NCI-H1694 treated with DMSO at 0.1 percent for 48 hours (cell line): ENCODE measurements at regions not wholly inside any gene's neighbourhood (a gene's known extent, or its start where the extent isn't known, plus 50 kb on each side); places are given as distances from the start of the nearest gene placed in this dataset.
"Not testable (repeated sequence)": the region's sequence is repeated elsewhere in the genome, so short reads cannot be mapped to it uniquely, and the experiment has no call there.

Source experiments
- DNase-seq: peaks from one replicate; lab custom pipeline; 2025; lab: John Stamatoyannopoulos, UW

DNA sequence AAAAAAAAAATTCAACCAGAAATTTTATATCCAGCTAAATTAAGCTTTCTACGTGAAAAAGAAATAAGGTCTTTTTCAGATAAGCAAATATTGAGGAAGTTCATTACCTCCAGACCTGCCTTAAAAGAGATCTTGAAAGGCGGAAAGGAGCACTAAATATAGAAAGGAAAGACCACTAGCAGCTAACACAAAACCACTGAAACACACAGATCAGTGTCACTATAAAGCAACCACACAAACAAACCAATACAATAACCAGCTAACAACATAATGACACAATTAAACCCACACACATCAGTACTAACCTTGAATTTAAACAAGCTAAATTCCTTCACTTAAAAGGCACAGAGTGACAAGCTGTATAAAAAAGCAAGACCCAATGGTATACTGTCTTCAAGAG, 958.3 kb downstream of the TSN start:
- DNase-seq, result no peak

DNA sequence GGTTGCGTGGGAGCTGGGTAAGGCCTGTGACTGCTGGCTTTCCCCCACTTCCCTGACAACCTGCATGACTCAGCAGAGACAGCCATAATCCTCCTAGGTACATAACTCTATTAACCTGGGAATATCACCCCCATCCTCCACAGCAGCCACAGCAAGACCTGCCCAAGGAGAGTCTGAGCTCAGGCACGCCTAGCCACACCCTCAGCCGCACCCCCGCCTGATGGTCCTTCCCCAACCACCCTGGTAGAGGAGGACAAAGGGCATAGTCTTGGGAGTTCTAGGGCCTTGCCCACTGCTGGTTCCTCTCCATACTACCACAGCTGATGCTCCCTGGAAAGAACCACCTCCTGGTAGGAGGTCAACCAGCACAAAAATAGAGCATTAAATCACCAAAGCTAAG, 965.4 kb downstream of the TSN start:
- not testable (repeated sequence) for DNase-seq

DNA sequence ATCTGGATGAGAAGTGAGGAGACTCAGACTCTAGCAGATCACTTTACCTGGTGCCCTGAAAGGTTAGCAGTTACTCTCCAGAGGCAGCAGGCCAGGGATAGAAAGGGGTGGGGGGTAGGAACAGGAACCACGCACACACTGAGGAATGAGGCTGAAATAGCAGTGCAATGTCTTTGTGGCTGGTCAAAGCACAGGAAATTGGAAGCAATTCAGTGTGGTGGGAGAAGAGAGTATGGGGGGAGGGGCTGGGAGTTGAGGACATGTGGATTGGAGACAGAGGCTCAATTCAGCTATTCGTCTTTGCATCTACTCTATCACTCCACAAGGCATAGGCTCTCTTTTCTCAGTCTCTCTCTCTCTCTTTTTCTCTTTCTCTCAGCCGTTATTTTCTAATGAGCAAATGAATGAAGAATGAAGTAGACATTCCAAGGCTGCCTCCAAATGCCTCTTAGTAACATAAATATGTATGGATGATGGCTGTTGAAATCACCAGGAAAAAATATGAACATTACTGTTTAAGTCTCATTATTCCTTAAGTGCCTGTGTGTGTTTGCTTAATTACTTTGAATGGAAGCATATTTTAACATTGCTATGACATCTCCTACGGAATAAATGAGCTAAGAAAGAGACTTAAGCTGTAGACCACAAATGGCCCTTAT, 979.4 kb downstream of the TSN start:
- DNase-seq, result no peak

DNA sequence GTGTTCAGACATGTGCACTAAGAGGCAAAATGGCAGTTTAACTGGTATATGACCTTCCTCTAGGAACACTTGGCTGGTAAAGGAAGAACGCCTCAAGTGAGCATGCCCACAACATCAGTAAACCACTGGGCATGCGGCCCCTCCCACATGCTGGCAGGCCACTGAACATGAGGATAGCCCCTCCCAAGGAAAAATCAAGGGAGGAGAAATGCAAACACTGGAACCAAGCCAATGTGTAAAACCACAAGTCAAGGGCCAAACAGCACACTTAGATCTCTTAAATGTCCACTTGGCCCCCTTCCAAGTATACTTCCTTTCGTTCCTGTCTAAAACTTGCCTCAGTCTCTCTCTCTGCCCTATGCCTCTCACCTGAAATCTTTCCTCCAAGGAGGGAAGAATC, 980.8 kb downstream of the TSN start:
- DNase-seq, result no peak

DNA sequence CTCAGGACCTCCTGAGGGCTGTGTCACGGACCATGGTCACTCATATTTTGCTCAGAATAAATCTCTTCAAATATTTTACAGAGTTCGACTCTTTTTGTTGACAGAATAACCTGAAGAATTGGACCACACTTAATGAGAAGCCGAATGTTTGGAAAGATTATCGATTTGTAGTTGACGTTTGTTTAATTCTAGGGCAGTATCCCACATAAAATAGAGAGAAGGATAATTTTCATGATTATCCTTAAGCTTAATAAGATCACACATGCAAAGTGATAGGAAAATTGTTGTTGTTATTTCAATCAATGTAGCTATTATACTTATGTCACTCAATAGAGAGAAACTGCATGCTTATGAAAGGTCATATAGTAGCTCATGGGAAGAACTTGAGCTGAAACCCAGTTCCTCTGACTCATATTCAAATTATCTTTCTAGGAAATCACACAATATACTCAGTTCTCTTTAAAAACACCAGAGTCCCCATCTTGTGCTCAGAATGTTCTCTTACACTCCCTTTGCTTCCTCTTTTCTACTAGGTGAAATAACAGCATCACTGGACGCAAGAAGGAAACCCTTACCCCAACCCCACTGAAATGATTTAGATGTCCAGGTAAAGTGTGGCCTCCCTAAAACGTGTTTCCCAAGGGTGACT, 982.1 kb downstream of the TSN start:
- no peak for DNase-seq

DNA sequence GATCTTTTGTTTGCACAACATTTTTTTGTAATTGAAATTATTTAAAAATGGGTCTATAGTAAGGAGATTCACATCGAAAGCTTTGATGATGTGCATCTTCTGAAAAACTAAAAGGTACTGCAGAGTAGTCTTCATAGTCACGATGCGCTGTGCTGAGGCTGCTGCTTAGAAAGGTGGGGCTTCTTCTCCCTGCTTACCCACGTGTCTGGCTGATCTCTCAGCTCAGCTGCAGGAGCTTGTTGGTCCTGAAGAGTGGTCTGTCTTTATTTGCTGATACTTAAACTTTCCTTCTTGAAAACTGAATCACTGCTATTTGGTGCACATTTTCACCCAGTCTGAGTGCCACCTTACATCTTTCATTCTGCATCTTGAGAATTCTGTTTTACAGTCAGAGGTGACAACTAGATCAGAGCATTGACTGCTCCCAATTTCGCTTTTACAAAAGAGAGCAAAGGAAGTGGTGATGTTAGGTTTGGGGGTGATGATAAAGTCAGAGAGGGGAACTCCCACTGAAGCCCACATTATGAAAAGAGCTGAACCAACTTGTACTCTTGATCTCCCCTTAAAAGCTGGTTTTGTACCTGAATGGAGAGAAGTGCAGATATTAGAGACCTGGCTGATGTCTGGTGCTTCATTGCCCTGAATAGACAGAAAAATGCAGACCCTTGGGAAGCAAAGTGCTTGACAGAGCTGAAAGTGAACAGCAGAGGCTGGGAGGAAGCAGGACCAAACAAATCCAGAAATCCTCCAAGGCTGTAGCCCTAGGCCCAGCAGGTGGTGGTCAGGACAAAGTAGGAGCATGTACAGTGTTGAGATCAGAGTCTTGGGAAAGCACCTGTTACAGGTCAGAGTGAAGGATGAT, 984.5 kb downstream of the TSN start:
- no peak for DNase-seq

DNA sequence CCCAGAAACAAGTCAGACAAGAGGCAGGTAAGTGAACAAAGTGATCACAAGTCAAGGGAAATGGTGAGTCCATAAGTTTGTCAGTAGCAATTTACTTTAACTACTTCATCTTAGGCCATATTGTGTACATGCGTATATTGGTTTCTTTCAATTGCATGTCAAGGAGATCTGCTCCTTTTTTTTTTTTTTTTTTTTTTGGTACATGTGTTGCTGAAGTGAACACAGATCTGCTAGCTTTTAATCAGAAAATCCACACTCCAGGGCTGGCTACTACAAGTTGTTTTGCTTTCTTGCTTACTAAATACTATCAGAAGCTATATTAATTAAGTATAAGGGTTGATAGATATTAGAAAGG, 985.1 kb downstream of the TSN start:
- no peak for DNase-seq

DNA sequence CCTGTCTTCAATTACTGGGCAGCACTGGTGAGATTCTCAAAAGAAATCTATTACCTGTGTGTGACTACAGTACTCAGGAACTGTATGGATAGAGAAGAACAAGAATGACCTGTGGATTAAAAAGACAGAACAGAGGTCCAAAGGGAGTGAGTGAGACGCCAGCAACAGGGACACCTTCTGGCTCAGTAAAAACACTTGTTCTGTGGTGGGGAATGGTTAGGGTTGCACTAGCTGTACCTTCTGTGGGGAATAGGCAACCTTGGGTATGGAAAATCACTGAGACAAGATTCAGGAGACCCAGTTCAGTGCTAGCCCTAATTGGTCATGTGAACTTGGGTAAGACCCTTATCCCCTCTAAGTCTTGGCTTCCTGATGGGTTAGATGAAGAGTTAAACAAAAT, 986.0 kb downstream of the TSN start:
- no peak for DNase-seq

DNA sequence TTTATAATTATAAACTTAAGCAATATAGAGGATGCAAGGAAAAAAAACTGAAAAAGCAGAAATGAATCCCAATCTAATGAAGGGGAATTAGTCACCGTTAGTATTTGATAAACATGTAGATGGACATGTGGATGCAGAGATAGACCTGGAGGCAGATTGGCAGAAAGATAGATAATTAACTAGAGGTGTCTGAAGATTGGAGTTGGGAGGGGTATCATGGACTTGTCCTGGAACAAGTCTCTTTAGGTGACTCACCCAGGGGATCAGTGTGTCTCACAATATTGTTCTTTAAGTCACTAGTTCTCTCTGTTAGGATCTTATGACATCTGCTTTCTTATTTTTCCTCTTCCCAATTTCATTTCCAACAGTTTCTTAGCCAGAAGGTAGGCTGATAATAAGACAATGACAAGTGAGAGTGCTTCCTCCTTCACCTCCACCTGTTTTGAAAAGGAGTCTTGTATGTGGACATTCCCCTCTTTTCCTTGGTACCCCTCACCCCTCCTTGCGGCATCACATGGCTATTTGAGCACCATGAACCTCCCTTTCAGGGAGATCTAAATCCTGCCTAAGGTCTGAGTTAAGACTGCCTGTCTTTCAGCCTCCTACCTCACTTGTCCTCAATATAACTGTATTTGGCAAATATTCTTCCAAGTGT, 987.7 kb downstream of the TSN start:
- DNase-seq, result no peak

DNA sequence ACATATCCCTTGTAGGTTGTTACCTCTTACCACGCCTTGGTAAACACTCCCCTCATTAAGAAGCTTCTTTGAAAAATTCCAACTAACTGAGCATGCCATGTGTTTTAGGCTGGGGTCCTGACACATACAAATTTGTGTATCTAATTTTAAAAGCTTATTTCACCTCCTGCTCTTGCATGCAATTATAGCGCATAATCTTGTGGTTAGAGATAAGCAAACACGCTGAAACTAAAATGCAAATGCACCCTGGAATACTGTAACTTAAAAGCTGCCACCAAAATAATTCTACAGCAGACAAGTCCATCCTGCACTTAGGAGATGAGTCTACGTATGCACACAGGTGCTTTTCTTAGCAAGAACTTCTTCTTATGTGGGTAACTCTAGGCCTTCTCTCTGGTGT, 990.2 kb downstream of the TSN start:
- no peak for DNase-seq

DNA sequence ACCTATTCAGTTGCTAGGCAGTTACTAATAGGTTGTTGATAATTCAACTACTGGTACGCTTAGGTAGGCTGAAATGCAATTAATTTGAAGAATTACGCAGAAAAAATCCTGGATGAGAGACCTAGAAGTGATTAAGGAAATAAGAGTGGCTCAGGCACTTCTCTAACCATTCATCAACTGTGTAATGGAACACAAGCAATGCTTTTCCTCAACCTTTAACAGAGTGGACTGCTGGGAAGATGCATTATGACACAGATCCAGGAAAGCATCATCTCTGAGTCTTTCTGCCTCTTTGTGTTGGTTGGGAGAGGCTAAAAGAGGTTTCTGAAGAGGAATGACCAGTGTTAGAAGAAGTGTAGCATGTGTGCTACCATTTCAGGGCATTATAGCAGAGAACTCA, 992.2 kb downstream of the TSN start:
- DNase-seq, result no peak

DNA sequence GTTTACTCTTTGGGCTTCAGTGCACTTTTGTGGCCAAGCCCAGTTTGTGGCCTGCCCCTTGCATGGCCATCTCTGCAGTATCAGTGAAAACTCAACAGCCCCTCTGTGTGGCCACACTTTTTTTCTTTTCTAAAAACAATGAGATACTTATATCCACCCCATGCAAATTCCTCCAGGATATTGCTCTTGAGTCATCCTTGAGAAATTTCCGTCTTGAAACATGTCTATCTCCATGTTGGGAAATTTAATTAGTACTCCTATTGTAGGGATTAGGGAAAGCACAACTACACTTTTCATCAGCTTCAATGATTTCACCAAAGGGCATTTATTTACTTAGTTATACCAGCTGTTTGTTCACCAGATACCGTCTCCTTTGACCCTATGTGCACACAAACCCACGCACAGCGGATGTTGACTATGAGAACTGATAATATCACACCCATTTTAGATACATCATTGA, 993.1 kb downstream of the TSN start:
- DNase-seq, result no peak

DNA sequence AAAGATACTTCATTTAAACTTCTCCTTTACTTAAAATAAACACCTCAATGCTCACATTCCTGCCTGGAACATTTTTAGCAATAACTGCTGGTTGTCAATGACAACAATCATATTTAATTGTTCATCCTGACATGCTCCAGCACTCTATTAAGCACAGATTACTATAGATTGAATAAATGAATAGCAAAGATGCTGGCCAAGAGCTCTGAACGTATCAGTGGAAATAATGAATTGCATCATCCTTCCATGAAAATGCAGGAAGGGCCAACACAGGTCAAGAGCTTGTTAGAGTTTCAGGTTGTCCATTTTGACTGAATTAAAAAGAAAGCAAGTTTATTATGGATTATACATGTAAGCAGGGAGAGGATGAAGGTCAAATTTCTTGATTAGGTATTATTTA, 994.0 kb downstream of the TSN start:
- DNase-seq, result no peak

DNA sequence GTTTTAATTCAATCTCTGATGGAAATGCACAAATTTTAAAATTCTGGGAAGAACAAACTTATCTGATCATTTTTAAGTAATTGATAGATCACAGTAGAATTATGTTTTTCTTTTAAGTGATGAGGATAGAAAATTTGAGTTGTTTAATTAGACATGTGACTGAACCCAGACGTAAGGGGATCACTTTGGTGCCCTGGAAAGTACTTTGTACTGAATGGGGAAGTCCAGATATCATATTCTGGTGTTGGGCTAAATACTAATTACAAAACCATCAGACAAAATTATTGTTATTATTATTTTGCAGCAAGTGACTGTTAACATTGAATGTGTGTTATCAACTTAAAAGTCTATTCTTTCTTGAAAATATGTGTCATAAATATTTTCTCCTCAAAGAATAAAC, 994.6 kb downstream of the TSN start:
- DNase-seq, result no peak

DNA sequence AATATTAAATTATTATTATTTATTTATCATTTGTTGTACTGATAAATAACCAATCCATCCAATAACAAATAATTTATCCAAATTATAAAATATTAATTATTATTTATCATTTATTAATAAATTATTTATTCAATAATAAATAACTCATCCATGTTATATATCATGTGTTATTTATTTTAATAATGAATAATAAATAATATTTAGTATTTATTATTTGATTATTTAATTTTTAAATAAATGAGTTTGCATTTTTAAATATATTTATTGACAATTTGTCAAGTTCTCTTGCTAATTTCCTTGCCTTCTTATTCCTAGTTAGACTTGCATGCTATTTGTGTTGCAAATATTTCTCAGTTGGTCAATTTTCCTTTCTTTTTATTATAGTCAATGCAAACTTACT, 995.4 kb downstream of the TSN start:
- no peak for DNase-seq

DNA sequence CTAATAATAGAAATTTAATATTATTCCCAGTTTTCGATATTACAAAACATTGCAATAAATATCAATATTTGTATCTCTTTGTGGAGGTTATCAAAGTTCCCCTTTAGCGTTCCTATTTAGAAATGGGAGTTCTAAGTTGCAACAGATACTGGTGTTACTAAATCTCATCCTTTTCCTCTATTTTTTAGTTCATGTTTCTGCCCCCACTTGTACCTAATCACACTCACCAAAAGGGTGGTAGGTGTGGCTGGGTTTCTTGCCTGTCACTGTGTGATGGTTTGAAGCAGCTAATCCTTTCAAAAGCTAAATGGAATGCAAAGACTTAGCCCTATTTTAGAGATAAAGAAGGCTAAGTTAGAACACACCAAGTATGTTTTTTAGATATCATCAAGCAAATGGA, 997.9 kb downstream of the TSN start:
- no peak for DNase-seq

DNA sequence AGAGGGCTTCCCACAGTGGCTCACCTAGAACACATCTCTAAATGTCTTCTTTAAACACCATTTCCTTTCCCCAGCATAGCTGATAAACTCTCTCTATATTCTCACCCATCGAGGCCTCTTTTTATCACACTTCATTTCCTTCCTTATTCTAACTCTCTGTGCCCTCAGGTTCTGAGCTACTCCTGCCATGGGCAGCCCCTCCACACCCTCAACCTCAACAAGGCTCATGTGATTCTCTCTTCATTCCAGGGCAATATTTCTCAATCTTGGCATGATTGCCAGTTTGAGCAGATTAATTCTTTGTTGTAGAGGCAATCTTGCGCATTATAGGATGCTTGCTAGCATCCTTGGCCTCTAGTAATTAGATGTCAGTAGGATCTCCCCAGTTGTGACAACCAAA, 999.1 kb downstream of the TSN start:
- DNase-seq, result no peak

DNA sequence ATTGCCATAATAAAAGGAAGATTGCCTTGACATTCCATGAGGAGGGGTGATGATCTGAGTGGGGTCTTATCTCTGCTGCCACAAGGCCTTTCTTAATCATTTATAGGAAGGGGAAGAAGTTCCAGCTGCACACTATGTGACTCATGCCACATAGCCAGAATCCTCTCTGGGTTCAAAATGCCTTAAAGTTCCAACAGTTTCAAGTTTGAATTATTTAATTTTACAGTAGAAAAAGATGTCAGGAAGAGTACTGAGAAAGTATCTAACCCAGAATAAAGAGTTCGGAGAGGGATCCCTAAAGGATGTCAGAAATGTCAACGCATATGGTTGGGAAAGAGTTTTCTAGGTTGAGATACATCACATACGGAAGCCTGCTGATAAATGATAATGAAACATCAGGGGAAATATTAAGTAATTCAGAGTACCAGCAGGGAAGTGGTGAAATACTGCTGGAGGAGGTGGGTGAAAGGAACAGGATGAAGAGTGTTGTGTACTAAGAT, 999.9 kb downstream of the TSN start:
- no peak for DNase-seq

DNA sequence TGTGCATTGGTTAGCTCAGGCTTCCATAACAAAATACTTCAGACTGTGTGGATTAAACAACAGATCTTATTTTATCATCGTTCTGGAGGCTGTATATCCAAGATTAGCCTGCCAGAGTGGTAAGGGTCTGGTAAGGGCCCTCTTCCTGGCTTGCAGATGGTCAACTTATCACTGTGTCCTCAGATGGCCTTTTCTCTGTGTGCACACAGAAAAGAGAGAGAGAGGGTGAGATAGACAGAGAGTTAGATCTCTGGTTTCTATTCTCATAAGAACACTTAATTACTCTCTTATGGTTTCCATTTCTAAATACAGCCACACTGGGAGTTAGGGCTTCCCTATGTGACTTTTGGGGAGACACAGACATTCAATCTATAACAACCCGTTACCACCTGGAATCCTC, 1003.5 kb downstream of the TSN start:
- no peak for DNase-seq

DNA sequence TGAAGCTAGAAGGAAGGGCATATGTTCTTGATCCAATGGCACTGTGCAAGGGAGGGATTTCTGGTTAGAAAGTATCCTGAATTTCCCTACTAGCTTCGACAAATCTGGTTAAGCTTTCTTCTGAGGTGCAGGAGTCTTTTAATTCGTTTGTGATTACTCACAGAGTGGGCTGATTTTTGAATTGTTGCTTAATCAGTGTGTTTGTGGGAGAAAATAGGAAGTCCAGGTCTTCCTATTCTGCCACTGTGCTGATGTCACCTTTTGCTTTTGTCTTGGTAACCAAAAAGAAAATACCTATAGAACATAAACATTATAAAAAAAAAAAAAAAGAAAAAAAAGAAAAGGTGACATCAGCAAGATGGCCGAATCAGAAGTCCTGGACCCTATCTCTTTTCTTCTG, 1008.6 kb downstream of the TSN start:
- DNase-seq, result no peak

DNA sequence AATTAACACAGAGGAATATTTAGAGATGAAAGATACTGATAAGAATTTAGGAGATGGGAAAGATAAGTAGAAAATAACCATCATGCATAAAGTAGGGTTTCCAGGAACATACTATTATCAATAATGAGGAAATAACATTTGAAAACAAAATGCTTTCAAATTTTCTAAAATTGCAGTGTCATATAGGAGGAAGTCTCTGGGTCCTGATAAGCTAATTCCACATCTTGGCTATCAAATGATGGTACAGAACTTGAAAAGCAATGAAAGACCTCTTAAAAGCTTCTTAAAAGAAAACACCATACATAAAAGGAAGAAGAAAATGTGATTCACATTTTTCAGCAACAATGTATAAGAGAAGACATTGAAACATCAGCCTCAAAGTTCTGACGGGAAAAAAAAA, 1024.8 kb downstream of the TSN start:
- DNase-seq, result no peak

DNA sequence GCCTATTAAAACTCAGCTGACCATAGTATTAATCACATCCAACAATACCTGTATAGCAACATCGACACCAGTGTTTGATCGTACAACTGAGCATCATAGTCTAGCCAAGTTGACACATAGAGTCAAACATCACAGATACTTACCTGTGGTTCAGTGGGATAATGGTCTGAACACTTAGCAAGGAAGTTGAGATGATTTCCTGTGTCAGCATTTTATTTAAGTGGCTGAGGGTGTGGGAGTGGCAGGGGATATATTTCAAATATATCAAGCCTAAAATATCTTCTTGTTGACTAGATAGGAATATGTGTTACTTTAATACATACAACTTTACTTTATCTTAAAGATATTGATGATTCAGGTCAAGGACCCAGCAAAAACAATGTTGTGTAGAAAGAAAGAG, 1038.6 kb downstream of the TSN start:
- no peak for DNase-seq

DNA sequence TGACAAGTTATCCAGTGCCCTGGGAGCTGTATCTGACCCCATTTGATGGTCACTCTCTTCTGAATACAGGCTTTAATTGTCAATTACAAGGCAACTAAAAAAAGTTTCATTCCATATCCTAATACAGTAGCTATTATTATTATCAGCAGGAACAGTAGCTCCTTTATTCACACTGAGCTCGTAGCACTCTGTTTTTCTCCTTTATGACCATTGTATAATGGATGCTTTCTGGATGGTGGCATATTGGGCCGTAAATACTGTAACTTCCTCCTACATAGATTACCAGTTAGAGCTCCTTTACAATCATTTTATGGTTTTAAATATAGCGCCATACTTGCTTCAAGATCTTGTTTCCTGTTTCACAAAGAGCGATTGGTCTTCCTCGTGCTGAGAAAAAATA, 1040.3 kb downstream of the TSN start:
- no peak for DNase-seq
